ENCODE measurements at regions not wholly inside any gene's neighbourhood (a gene's known extent, or its start where the extent isn't known, plus 50 kb on each side); places are given as distances from the start of the nearest gene placed in this dataset.

DNA sequence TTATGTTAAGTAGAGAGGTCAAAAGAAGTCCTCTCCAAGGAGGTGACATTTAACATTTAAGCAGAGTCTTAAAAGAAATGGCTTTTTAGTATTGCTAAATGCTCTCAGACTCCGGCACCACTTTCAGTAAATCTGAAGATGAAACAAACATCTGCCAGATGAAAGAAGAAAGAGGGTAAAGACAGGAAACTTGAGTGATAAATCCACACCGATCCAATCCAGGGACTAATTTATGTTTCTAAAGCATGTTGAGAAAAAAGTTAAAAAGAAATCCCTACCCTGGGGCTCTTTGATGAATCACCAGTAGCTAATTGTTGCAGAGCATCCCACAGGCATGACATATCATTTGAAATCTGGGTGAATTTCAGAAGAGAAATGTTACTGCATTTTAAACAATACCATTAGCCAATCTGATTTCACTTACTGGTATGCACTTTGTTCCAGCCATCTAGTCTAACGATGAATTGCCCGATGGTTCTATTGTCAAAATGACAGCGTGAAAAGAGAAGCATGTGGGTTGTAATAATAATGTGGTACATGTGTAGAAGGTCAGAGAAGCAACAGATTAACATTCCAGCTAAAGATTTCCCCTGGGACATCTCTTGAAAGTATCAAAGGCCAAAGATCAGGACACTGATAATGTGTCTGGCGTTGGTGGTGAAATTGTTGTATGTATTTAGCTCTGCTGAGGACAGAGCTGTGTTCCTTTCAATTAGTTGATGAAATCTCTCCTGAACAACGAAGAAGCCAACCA lies 485.7 kb downstream of the CSNK1G3 start:
- no peak overlapping the region for H3K27ac ChIP-seq (ENCODE audit: low read depth, low read length, poor library complexity, severe bottlenecking)
- POLR2A ChIA-PET = interaction anchor here (0.6 kb wide), 1 partner anchor 936 kb away, joined by 3 read pairs; no protein-coding TSS in a partner anchor
- no peak overlapping the region for H3K4me3 ChIP-seq (ENCODE audit: low read depth, low read length, poor library complexity, severe bottlenecking)
- H4K20me1 ChIP-seq (ENCODE audit: insufficient read depth, low read length) = no peaks in the 10 kb centered on the region
- no peaks in the 10 kb centered on the region for H3K9me3 ChIP-seq (ENCODE audit: low read length)
- BruUV-seq (replicated peaks) = no TSS peak
- no peak for DNase-seq (ENCODE audit: low spot score)
- no peak overlapping the region for H2AFZ ChIP-seq (ENCODE audit: low read length)
- no peaks in the 10 kb centered on the region for H3K36me3 ChIP-seq (ENCODE audit: insufficient read depth, low read length)
- H3K9me2 ChIP-seq (ENCODE audit: insufficient read depth, low read length) = no peaks in the 10 kb centered on the region
- H3K79me2 ChIP-seq (ENCODE audit: insufficient read depth, low read depth, low read length) = no peaks in the 10 kb centered on the region
- no peak overlapping the region for H3K4me2 ChIP-seq (ENCODE audit: low read length)
- no peaks in the 10 kb centered on the region for H3K4me1 ChIP-seq (ENCODE audit: insufficient read depth, low read length, poor library complexity, severe bottlenecking)
- CTCF ChIA-PET (ENCODE audit: unreplicated experiment) = interaction anchor here (0.6 kb wide), 1 partner anchor 573 kb away, joined by 3 read pairs; no protein-coding TSS in a partner anchor
- TF ChIP-seq, protein P1, sequence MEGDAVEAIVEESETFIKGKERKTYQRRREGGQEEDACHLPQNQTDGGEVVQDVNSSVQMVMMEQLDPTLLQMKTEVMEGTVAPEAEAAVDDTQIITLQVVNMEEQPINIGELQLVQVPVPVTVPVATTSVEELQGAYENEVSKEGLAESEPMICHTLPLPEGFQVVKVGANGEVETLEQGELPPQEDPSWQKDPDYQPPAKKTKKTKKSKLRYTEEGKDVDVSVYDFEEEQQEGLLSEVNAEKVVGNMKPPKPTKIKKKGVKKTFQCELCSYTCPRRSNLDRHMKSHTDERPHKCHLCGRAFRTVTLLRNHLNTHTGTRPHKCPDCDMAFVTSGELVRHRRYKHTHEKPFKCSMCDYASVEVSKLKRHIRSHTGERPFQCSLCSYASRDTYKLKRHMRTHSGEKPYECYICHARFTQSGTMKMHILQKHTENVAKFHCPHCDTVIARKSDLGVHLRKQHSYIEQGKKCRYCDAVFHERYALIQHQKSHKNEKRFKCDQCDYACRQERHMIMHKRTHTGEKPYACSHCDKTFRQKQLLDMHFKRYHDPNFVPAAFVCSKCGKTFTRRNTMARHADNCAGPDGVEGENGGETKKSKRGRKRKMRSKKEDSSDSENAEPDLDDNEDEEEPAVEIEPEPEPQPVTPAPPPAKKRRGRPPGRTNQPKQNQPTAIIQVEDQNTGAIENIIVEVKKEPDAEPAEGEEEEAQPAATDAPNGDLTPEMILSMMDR (conservative IDR thresholded peaks at IDR 0.05; ENCODE audit: low read length) = no peak
- no peak for TF ChIP-seq EZH2phosphoT487 (IDR thresholded peaks at IDR 0.05; ENCODE audit: borderline replicate concordance, low read depth, low read length)
- intact Hi-C loops (cut with micrococcal nuclease; ENCODE audit: unreplicated experiment) = no loop called here

DNA sequence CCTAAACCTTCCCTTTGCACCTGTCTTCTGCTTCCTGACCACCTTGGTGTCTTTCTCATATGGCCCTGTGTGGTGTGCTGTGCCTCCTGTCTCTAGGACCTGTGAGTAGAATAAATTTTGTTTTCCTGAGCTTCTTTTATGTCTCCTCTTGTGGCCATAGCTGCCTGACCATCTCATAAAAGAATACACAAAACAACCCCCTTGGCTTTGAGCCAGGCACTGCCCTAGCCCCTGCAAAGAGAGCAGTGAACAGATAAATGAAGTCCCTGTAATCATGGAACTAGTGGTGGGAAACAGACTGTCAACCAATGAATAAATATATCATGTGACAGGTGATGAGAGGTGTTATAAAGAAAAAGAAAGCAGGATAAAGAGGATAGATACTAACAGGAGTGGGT lies 485.1 kb downstream of the CSNK1G3 start:
- BruUV-seq (replicated peaks) = no TSS peak
- Histone ChIP-seq H3K9me2 (ENCODE audit: insufficient read depth, low read length) (no peaks in the 10 kb centered on the region), H4K20me1 (ENCODE audit: insufficient read depth, low read length) (no peaks in the 10 kb centered on the region), H2AFZ (ENCODE audit: low read length) (no peak overlapping the region), H3K9me3 (ENCODE audit: low read length) (no peaks in the 10 kb centered on the region), H3K27ac (ENCODE audit: low read depth, low read length, poor library complexity, severe bottlenecking) (no peak overlapping the region), H3K4me2 (ENCODE audit: low read length) (no peak overlapping the region), H3K36me3 (ENCODE audit: insufficient read depth, low read length) (no peaks in the 10 kb centered on the region), H3K4me1 (ENCODE audit: insufficient read depth, low read length, poor library complexity, severe bottlenecking) (no peaks in the 10 kb centered on the region), H3K79me2 (ENCODE audit: insufficient read depth, low read depth, low read length) (no peaks in the 10 kb centered on the region), H3K4me3 (ENCODE audit: low read depth, low read length, poor library complexity, severe bottlenecking) (no peak overlapping the region)
- DNase-seq (ENCODE audit: low spot score) = no peak
- intact Hi-C loops (cut with micrococcal nuclease; ENCODE audit: unreplicated experiment) = no loop called here
- ChIA-PET CTCF (ENCODE audit: unreplicated experiment) (no interaction called here), POLR2A (interaction anchor here (0.6 to 1.3 kb wide), 4 partner anchors 10 to 936 kb away, joined by 3 to 4 read pairs (median 4); no protein-coding TSS in a partner anchor)
- TF ChIP-seq, protein P1 (conservative IDR thresholded peaks at IDR 0.05; ENCODE audit: low read length) = no peak
- TF ChIP-seq EZH2phosphoT487 (IDR thresholded peaks at IDR 0.05; ENCODE audit: borderline replicate concordance, low read depth, low read length) = no peak

DNA sequence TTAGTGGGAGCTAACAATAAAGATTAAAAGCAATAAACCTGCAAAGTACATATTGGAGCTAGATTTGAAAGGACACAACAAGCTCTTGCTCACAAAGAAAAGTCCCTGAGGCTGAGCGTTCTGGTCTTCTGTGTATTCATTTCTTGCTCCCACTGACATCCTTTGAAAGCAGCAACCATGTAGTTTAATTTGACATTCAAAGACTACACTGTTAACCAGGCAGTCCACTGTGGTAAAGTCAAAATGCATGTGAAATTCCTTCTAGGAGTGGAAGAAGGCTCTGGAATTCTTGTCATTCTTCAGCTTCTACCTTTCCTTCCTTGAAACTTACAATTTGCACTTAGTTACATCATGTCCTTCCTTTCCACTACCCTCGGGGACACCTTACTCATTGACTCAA lies 480.7 kb downstream of the CSNK1G3 start:
- H4K20me1 ChIP-seq (ENCODE audit: insufficient read depth, low read length) = no peaks in the 10 kb centered on the region
- TF ChIP-seq, protein P1 (conservative IDR thresholded peaks at IDR 0.05; ENCODE audit: low read length) = no peak
- no peak for TF ChIP-seq EZH2phosphoT487 (IDR thresholded peaks at IDR 0.05; ENCODE audit: borderline replicate concordance, low read depth, low read length)
- no peaks in the 10 kb centered on the region for H3K9me2 ChIP-seq (ENCODE audit: insufficient read depth, low read length)
- ChIA-PET POLR2A (interaction anchor here (0.8 kb wide), 1 partner anchor 13 kb away, joined by 3 read pairs; no protein-coding TSS in a partner anchor), CTCF (ENCODE audit: unreplicated experiment) (no interaction called here)
- H3K4me1 ChIP-seq (ENCODE audit: insufficient read depth, low read length, poor library complexity, severe bottlenecking) = no peaks in the 10 kb centered on the region
- H3K36me3 ChIP-seq (ENCODE audit: insufficient read depth, low read length) = no peaks in the 10 kb centered on the region
- no peak overlapping the region for H3K27ac ChIP-seq (ENCODE audit: low read depth, low read length, poor library complexity, severe bottlenecking)
- H3K4me2 ChIP-seq (ENCODE audit: low read length) = no peak overlapping the region
- no TSS peak for BruUV-seq (replicated peaks)
- no peaks in the 10 kb centered on the region for H3K9me3 ChIP-seq (ENCODE audit: low read length)
- no peaks in the 10 kb centered on the region for H3K79me2 ChIP-seq (ENCODE audit: insufficient read depth, low read depth, low read length)
- no peak for DNase-seq (ENCODE audit: low spot score)
- intact Hi-C loops (cut with micrococcal nuclease; ENCODE audit: unreplicated experiment) = no loop called here
- H2AFZ ChIP-seq (ENCODE audit: low read length) = no peak overlapping the region
- H3K4me3 ChIP-seq (ENCODE audit: low read depth, low read length, poor library complexity, severe bottlenecking) = no peak overlapping the region
